ENCODE measurements at regions not wholly inside any gene's neighbourhood (a gene's known extent, or its start where the extent isn't known, plus 50 kb on each side); places are given as distances from the start of the nearest gene placed in this dataset.

DNA sequence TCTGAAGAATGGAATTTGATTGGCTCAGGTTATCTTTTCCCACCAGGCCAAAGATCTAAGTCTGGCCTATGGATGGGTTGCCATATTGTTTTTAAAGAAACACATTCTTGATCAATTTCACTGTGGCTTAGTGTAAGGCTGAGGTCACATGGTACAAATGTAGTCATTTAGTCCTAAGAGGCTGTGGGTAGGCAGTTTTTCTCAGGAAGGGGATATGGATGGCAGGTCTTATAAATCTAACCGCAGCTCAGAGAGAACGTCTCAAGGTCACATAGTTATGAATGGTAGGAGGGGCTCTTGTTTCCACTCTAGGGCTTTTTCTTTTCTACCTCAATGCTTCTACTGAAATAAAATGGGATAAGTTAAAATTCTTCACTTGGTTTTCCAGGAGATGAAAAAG is 128.6 kb upstream of the ACTBL2 start:
- peaks cover 4% of the 10 kb centered on the region for H3K36me3 ChIP-seq
- no peak overlapping the region for H3K4me3 ChIP-seq
- Mint-ChIP-seq H3K27me3 (ENCODE audit: insufficient read depth, low read depth) (no peaks in the 10 kb centered on the region), H3K27ac (no peak overlapping the region), H3K4me1 (no peaks in the 10 kb centered on the region), H3K4me3 (no peak overlapping the region), H3K9me3 (peaks cover 6% of the 10 kb centered on the region), H3K36me3 (no peaks in the 10 kb centered on the region)
- no peaks in the 10 kb centered on the region for H3K79me2 ChIP-seq (ENCODE audit: low read depth)
- DNase-seq (ENCODE audit: low spot score) = no peak
- H4K20me1 ChIP-seq (ENCODE audit: low read depth) = no peaks in the 10 kb centered on the region
- H3K27me3 ChIP-seq = no peaks in the 10 kb centered on the region
- H3K9ac ChIP-seq = no peak overlapping the region
- H3K4me1 ChIP-seq = peaks cover 14% of the 10 kb centered on the region
- no peak overlapping the region for H3K27ac ChIP-seq
- H3K9me3 ChIP-seq (ENCODE audit: low read depth) = no peaks in the 10 kb centered on the region
- H3K4me2 ChIP-seq = no peak overlapping the region
- TF ChIP-seq, protein P1, sequence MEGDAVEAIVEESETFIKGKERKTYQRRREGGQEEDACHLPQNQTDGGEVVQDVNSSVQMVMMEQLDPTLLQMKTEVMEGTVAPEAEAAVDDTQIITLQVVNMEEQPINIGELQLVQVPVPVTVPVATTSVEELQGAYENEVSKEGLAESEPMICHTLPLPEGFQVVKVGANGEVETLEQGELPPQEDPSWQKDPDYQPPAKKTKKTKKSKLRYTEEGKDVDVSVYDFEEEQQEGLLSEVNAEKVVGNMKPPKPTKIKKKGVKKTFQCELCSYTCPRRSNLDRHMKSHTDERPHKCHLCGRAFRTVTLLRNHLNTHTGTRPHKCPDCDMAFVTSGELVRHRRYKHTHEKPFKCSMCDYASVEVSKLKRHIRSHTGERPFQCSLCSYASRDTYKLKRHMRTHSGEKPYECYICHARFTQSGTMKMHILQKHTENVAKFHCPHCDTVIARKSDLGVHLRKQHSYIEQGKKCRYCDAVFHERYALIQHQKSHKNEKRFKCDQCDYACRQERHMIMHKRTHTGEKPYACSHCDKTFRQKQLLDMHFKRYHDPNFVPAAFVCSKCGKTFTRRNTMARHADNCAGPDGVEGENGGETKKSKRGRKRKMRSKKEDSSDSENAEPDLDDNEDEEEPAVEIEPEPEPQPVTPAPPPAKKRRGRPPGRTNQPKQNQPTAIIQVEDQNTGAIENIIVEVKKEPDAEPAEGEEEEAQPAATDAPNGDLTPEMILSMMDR (IDR thresholded peaks at IDR 0.05) = no peak
- TF ChIP-seq EZH2phosphoT487 (IDR thresholded peaks at IDR 0.05) (no peak), EZH2 (IDR thresholded peaks at IDR 0.05) (no peak)
- H2AFZ ChIP-seq (replicated peaks) = no peak overlapping the region
- H3F3A ChIP-seq (ENCODE audit: low read depth) = no peaks in the 10 kb centered on the region

DNA sequence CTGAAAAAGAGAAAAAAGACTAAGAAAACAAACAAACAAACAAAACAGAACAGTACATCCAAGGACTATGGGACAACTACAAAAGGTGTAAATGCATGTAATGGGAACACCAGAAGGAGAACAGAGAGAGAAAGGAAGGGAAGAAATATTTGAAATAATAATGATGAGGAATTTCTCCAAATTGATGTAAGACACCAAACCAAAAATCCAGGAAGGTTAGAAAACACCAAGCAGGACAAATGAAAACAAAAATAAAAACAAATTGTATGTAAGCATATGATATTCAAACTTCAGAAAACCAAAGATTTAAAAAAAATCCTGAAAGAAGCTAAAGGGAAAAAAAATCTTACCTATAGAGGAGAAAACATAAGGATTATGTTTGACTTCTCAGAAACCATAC is 125.9 kb upstream of the ACTBL2 start:
- no peak overlapping the region for H3K4me3 Mint-ChIP-seq
- Histone ChIP-seq H3K4me2 (no peak overlapping the region), H3F3A (ENCODE audit: low read depth) (no peaks in the 10 kb centered on the region), H2AFZ (replicated peaks) (no peak overlapping the region), H3K4me3 (no peak overlapping the region), H3K9me3 (ENCODE audit: low read depth) (no peaks in the 10 kb centered on the region), H3K36me3 (peaks cover 4% of the 10 kb centered on the region), H3K27me3 (no peaks in the 10 kb centered on the region), H3K27ac (no peak overlapping the region), H3K9ac (no peak overlapping the region), H4K20me1 (ENCODE audit: low read depth) (no peaks in the 10 kb centered on the region), H3K4me1 (peaks cover 14% of the 10 kb centered on the region), H3K79me2 (ENCODE audit: low read depth) (no peaks in the 10 kb centered on the region)
- H3K27me3 Mint-ChIP-seq (ENCODE audit: insufficient read depth, low read depth) = no peaks in the 10 kb centered on the region
- DNase-seq (ENCODE audit: low spot score) = no peak
- no peaks in the 10 kb centered on the region for H3K4me1 Mint-ChIP-seq
- TF ChIP-seq EZH2 (IDR thresholded peaks at IDR 0.05) (no peak), EZH2phosphoT487 (IDR thresholded peaks at IDR 0.05) (no peak)
- TF ChIP-seq, protein P1 (IDR thresholded peaks at IDR 0.05) = no peak
- peaks cover 6% of the 10 kb centered on the region for H3K9me3 Mint-ChIP-seq
- H3K27ac Mint-ChIP-seq = no peak overlapping the region
- H3K36me3 Mint-ChIP-seq = no peaks in the 10 kb centered on the region

DNA sequence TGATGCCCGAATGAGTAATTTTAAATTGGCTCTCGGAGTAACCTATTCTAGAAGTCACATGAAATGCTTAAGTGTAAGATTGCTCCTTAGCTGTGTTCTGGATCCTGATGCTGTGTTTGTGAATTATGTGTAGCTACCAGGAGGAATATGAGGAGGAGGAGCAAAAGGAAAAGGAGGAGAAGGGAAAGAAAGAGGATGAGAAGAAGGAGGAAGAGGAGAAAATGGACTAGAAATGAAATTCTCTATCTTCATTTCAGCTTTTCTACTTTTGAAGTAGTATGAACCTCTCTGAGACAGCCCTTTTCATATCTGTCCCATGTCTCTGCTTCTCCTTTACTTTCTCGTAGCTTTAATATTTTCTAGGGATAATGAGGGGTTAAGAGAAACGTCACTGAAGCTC is 119.4 kb upstream of the ACTBL2 start:
- no peaks in the 10 kb centered on the region for H3K36me3 ChIP-seq
- H2AFZ ChIP-seq (replicated peaks) = no peak overlapping the region
- peaks cover 6% of the 10 kb centered on the region for H3K4me1 Mint-ChIP-seq
- H3K27me3 Mint-ChIP-seq (ENCODE audit: insufficient read depth, low read depth) = peaks cover 2% of the 10 kb centered on the region
- H4K20me1 ChIP-seq (ENCODE audit: low read depth) = no peaks in the 10 kb centered on the region
- H3K9me3 Mint-ChIP-seq = no peaks in the 10 kb centered on the region
- peaks cover under 1% of the 10 kb centered on the region for H3K4me1 ChIP-seq
- no peaks in the 10 kb centered on the region for H3K36me3 Mint-ChIP-seq
- no peaks in the 10 kb centered on the region for H3F3A ChIP-seq (ENCODE audit: low read depth)
- H3K27ac Mint-ChIP-seq = peak overlapping the region; percentile 64
- H3K27ac ChIP-seq = no peak overlapping the region
- no peaks in the 10 kb centered on the region for H3K9me3 ChIP-seq (ENCODE audit: low read depth)
- no peaks in the 10 kb centered on the region for H3K79me2 ChIP-seq (ENCODE audit: low read depth)
- DNase-seq (ENCODE audit: low spot score) = no peak
- no peak overlapping the region for H3K4me2 ChIP-seq
- no peaks in the 10 kb centered on the region for H3K27me3 ChIP-seq
- no peak for TF ChIP-seq EZH2phosphoT487 (IDR thresholded peaks at IDR 0.05)
- TF ChIP-seq, protein P1 (IDR thresholded peaks at IDR 0.05) = no peak
- TF ChIP-seq EZH2 (IDR thresholded peaks at IDR 0.05) = no peak
- no peak overlapping the region for H3K4me3 ChIP-seq
- H3K4me3 Mint-ChIP-seq = no peak overlapping the region
- no peak overlapping the region for H3K9ac ChIP-seq
